ENCODE measurements at regions not wholly inside any gene's neighbourhood (a gene's known extent, or its start where the extent isn't known, plus 50 kb on each side); places are given as distances from the start of the nearest gene placed in this dataset.

- intact Hi-C loops (cut with micrococcal nuclease), result no loop called here
- Mint-ChIP-seq H3K27me3 (ENCODE audit: insufficient read depth) (peaks cover 10% of the 10 kb centered on the region), H3K9me3 (no peaks in the 10 kb centered on the region), H3K27ac (no peak overlapping the region), H3K4me1 (ENCODE audit: low read depth) (no peaks in the 10 kb centered on the region), H3K4me3 (no peak overlapping the region), H3K36me3 (ENCODE audit: low read depth) (no peaks in the 10 kb centered on the region)
- DNase-seq (ENCODE audit: low spot score), result no peak
Measured at GRCh38 chr3:150194957-150195356, 213.1 kb upstream of the TSC22D2 start.

DNA sequence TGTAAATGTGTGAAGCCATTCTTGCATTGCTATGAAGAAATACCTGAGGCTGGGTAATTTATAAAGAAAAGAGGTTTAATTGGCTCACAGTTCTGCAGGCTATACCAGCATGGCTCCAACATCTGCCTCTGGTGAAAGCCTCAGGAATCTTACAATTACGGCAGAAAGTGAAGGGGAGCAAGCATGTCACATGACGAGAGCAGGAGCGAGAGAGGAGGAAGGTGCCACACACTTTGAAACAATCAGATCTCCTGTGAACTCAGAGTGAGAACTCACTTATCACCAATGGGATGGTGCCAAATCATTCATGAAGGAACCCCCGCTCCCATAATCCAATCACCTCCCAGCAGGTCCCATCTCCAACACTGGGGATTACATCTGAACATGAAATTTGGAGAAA lies 213.6 kb upstream of the TSC22D2 start:
- no peaks in the 10 kb centered on the region for H3K9me3 Mint-ChIP-seq
- peaks cover 14% of the 10 kb centered on the region for H3K27me3 Mint-ChIP-seq (ENCODE audit: insufficient read depth)
- no peaks in the 10 kb centered on the region for H3K36me3 Mint-ChIP-seq (ENCODE audit: low read depth)
- no peak overlapping the region for H3K4me3 Mint-ChIP-seq
- no peak for DNase-seq (ENCODE audit: low spot score)
- no peaks in the 10 kb centered on the region for H3K4me1 Mint-ChIP-seq (ENCODE audit: low read depth)
- intact Hi-C loops (cut with micrococcal nuclease), result no loop called here
- H3K27ac Mint-ChIP-seq, result no peak overlapping the region

DNA sequence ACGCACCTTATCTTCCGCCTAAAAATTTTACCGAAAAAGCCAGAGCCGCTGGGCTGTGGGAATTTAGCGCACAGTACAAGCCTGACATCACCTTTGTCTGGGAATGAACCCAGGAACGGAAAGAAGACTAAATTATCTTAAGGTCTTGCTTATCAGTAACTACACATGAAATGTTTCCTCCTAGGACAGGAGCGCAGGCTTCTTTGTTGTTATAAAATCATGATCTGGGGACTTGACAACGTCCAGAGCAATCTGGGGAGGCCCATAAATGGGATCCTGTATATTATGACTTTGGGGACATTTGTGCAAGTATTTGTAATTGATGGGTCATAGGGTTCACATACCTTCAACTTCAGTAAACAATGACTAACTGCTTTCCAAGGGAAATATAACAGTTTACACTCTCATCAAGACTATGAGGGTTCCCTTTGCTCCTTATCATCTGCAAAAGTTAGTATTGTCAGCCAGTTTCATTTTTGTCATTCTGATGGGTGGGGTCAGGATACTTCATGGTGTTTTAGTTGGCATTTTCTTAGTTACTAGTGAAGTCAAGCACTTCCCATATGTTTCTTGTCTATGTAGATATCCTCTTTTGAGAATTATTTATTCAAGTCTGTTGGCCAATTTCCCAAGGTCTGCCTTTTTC lies 213.9 kb upstream of the PFN2 start:
- intact Hi-C loops (cut with micrococcal nuclease), result loop anchor here (1.0 to 10.0 kb wide), 4 partner anchors 217 to 430 kb away; partner anchors contain the start of gene COMMD2
- H3K27ac Mint-ChIP-seq, result no peak overlapping the region
- H3K36me3 Mint-ChIP-seq (ENCODE audit: low read depth), result no peaks in the 10 kb centered on the region
- H3K9me3 Mint-ChIP-seq, result no peaks in the 10 kb centered on the region
- DNase-seq (ENCODE audit: low spot score), result no peak
- H3K4me1 Mint-ChIP-seq (ENCODE audit: low read depth), result no peaks in the 10 kb centered on the region
- peaks cover 9% of the 10 kb centered on the region for H3K27me3 Mint-ChIP-seq (ENCODE audit: insufficient read depth)
- H3K4me3 Mint-ChIP-seq, result no peak overlapping the region

GRCh38 chr3:150183678-150184425 lies 213.2 kb upstream of the PFN2 start:
- no peaks in the 10 kb centered on the region for H3K9me3 Mint-ChIP-seq
- no peaks in the 10 kb centered on the region for H3K36me3 Mint-ChIP-seq (ENCODE audit: low read depth)
- H3K27ac Mint-ChIP-seq, result no peak overlapping the region
- H3K27me3 Mint-ChIP-seq (ENCODE audit: insufficient read depth), result peaks cover 7% of the 10 kb centered on the region
- no peaks in the 10 kb centered on the region for H3K4me1 Mint-ChIP-seq (ENCODE audit: low read depth)
- DNase-seq (ENCODE audit: low spot score), result peak; percentile 8
- no peak overlapping the region for H3K4me3 Mint-ChIP-seq
- intact Hi-C loops (cut with micrococcal nuclease), result loop anchor here (1.0 to 10.0 kb wide), 4 partner anchors 217 to 429 kb away; partner anchors contain the start of gene COMMD2

DNA sequence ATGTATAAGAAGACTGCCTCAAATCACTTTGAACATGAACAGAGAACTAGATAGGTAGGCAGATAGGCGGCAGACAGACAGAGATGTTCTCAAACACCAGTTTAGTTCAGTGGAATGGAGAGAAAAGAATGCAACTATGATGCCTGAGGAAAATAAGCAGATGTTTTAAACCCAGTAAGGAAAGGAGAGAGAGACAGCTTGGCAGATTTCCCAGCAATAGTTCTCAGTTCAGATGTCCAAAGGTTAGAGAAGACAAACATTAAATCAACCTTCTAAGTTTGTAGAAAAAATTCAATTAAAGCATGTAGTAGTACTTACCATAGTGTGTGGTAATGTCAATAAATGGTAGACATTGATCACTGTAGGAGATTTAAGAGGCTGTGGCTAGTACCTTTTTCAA lies 209.6 kb upstream of the PFN2 start:
- H3K4me3 Mint-ChIP-seq, result no peak overlapping the region
- H3K36me3 Mint-ChIP-seq (ENCODE audit: low read depth), result no peaks in the 10 kb centered on the region
- no peak for DNase-seq (ENCODE audit: low spot score)
- no peaks in the 10 kb centered on the region for H3K4me1 Mint-ChIP-seq (ENCODE audit: low read depth)
- H3K27ac Mint-ChIP-seq, result no peak overlapping the region
- H3K27me3 Mint-ChIP-seq (ENCODE audit: insufficient read depth), result peaks cover 5% of the 10 kb centered on the region
- no peaks in the 10 kb centered on the region for H3K9me3 Mint-ChIP-seq
- intact Hi-C loops (cut with micrococcal nuclease), result loop anchor here (5.0 to 10.0 kb wide), 2 partner anchors 298 to 426 kb away; partner anchors contain the start of gene COMMD2

GRCh38 chr3:150179330-150179729 lies 208.6 kb upstream of the PFN2 start:
- no peaks in the 10 kb centered on the region for H3K9me3 Mint-ChIP-seq
- H3K36me3 Mint-ChIP-seq (ENCODE audit: low read depth), result no peaks in the 10 kb centered on the region
- H3K4me1 Mint-ChIP-seq (ENCODE audit: low read depth), result no peaks in the 10 kb centered on the region
- H3K4me3 Mint-ChIP-seq, result no peak overlapping the region
- H3K27me3 Mint-ChIP-seq (ENCODE audit: insufficient read depth), result peaks cover 3% of the 10 kb centered on the region
- DNase-seq (ENCODE audit: low spot score), result no peak
- intact Hi-C loops (cut with micrococcal nuclease), result no loop called here
- H3K27ac Mint-ChIP-seq, result no peak overlapping the region

DNA sequence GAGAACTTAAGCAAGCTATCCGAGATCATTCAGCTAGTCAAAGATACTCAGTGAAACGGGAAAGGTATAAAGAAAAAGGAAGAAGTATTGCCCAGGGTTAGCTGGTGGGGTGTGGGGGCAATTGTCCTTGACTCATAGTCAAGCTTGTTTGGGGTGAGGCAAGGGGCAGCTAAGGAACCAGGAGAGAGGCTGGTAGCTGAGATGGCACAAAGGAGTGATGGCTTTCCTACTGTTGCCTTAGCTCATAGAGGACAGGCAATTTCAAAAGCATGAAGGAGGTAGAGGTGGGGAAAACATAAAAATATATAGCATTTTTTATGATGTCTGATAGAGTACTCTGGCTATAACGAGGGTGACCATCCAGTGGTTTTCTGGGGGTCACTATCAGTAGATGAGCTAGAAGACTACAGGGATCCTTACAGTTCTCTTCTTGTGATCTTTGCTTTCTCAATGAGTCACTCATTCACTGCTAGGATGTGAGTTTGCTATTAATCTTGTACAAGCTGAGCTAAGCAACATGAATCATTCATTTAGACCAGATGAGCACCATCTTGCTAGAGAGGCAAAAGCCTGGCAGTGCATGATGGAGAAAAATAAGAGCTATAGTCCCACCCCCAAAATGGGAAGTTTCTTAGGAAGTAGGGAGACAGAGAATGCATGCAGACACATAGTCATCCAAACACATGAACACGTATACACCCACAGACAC lies 207.1 kb upstream of the PFN2 start:
- H3K4me1 Mint-ChIP-seq (ENCODE audit: low read depth), result no peaks in the 10 kb centered on the region
- DNase-seq (ENCODE audit: low spot score), result no peak
- H3K36me3 Mint-ChIP-seq (ENCODE audit: low read depth), result no peaks in the 10 kb centered on the region
- no peak overlapping the region for H3K4me3 Mint-ChIP-seq
- no peaks in the 10 kb centered on the region for H3K9me3 Mint-ChIP-seq
- intact Hi-C loops (cut with micrococcal nuclease), result no loop called here
- H3K27me3 Mint-ChIP-seq (ENCODE audit: insufficient read depth), result peaks cover 3% of the 10 kb centered on the region
- H3K27ac Mint-ChIP-seq, result no peak overlapping the region

GRCh38 chr3:150174179-150174578 lies 203.5 kb upstream of the PFN2 start:
- H3K9me3 Mint-ChIP-seq, result no peaks in the 10 kb centered on the region
- H3K4me1 Mint-ChIP-seq (ENCODE audit: low read depth), result no peaks in the 10 kb centered on the region
- no peak overlapping the region for H3K4me3 Mint-ChIP-seq
- H3K36me3 Mint-ChIP-seq (ENCODE audit: low read depth), result no peaks in the 10 kb centered on the region
- intact Hi-C loops (cut with micrococcal nuclease), result no loop called here
- H3K27ac Mint-ChIP-seq, result no peak overlapping the region
- H3K27me3 Mint-ChIP-seq (ENCODE audit: insufficient read depth), result no peaks in the 10 kb centered on the region
- DNase-seq (ENCODE audit: low spot score), result no peak

GRCh38 chr3:150172356-150172755 lies 201.7 kb upstream of the PFN2 start:
- intact Hi-C loops (cut with micrococcal nuclease), result no loop called here
- H3K4me3 Mint-ChIP-seq, result no peak overlapping the region
- no peaks in the 10 kb centered on the region for H3K36me3 Mint-ChIP-seq (ENCODE audit: low read depth)
- no peak overlapping the region for H3K27ac Mint-ChIP-seq
- H3K27me3 Mint-ChIP-seq (ENCODE audit: insufficient read depth), result no peaks in the 10 kb centered on the region
- DNase-seq (ENCODE audit: low spot score), result no peak
- H3K4me1 Mint-ChIP-seq (ENCODE audit: low read depth), result no peaks in the 10 kb centered on the region
- no peaks in the 10 kb centered on the region for H3K9me3 Mint-ChIP-seq

DNA sequence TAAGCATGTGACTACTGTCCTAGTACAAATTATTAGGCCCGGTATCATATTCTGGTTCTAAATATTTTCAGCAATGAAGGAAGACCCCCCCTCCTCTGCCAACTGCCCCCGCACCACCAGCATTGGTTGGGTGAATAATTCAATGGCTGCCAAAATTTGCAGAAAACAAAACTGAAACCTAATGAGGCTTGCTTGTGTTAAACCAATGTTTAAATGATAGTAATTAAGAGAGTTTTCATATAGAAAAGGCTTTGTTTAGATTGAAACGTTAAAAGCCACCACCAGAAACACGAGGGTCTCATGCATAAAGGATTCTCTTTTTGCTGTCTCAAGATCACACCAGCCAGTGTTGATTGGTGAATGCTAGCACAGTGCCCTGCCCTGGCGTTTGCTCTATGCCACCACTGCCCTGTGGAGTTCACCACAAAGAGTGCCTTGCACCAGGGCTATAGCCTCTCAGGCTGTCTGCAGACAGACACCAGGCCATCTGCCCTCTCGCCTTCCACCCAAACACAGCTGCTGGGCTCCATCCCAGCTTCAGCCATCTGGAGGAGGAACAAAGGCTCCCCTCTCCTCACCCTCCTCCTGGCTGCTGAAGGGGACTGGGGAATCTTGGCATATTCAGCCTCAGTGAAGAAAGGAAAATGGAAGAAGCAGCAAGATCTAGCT lies 200.3 kb upstream of the PFN2 start:
- Mint-ChIP-seq H3K9me3 (no peaks in the 10 kb centered on the region), H3K27ac (no peak overlapping the region), H3K4me1 (ENCODE audit: low read depth) (no peaks in the 10 kb centered on the region), H3K4me3 (no peak overlapping the region), H3K27me3 (ENCODE audit: insufficient read depth) (no peaks in the 10 kb centered on the region), H3K36me3 (ENCODE audit: low read depth) (no peaks in the 10 kb centered on the region)
- intact Hi-C loops (cut with micrococcal nuclease), result no loop called here
- DNase-seq (ENCODE audit: low spot score), result no peak

- H3K27me3 Mint-ChIP-seq (ENCODE audit: insufficient read depth), result no peaks in the 10 kb centered on the region
- H3K27ac Mint-ChIP-seq, result no peak overlapping the region
- intact Hi-C loops (cut with micrococcal nuclease), result no loop called here
- no peak overlapping the region for H3K4me3 Mint-ChIP-seq
- H3K36me3 Mint-ChIP-seq (ENCODE audit: low read depth), result no peaks in the 10 kb centered on the region
- no peak for DNase-seq (ENCODE audit: low spot score)
- no peaks in the 10 kb centered on the region for H3K9me3 Mint-ChIP-seq
- no peaks in the 10 kb centered on the region for H3K4me1 Mint-ChIP-seq (ENCODE audit: low read depth)
Measured at GRCh38 chr3:150169330-150169940, 198.7 kb upstream of the PFN2 start.

- Mint-ChIP-seq H3K4me3 (no peak overlapping the region), H3K4me1 (ENCODE audit: low read depth) (no peaks in the 10 kb centered on the region), H3K27me3 (ENCODE audit: insufficient read depth) (peaks cover 2% of the 10 kb centered on the region), H3K36me3 (ENCODE audit: low read depth) (no peaks in the 10 kb centered on the region), H3K9me3 (no peaks in the 10 kb centered on the region), H3K27ac (no peak overlapping the region)
- intact Hi-C loops (cut with micrococcal nuclease), result no loop called here
- DNase-seq (ENCODE audit: low spot score), result no peak
Measured at GRCh38 chr3:150168698-150169097, 198.0 kb upstream of the PFN2 start.
